OCI-M2 (cell line): ENCODE measurements at regions not wholly inside any gene's neighbourhood (a gene's known extent, or its start where the extent isn't known, plus 50 kb on each side); places are given as distances from the start of the nearest gene placed in this dataset.

Experiments used
- DNase-seq: peaks from one replicate; lab custom pipeline; 2025; ENCODE audit not compliant: unreplicated experiment; lab: John Stamatoyannopoulos, UW

DNA sequence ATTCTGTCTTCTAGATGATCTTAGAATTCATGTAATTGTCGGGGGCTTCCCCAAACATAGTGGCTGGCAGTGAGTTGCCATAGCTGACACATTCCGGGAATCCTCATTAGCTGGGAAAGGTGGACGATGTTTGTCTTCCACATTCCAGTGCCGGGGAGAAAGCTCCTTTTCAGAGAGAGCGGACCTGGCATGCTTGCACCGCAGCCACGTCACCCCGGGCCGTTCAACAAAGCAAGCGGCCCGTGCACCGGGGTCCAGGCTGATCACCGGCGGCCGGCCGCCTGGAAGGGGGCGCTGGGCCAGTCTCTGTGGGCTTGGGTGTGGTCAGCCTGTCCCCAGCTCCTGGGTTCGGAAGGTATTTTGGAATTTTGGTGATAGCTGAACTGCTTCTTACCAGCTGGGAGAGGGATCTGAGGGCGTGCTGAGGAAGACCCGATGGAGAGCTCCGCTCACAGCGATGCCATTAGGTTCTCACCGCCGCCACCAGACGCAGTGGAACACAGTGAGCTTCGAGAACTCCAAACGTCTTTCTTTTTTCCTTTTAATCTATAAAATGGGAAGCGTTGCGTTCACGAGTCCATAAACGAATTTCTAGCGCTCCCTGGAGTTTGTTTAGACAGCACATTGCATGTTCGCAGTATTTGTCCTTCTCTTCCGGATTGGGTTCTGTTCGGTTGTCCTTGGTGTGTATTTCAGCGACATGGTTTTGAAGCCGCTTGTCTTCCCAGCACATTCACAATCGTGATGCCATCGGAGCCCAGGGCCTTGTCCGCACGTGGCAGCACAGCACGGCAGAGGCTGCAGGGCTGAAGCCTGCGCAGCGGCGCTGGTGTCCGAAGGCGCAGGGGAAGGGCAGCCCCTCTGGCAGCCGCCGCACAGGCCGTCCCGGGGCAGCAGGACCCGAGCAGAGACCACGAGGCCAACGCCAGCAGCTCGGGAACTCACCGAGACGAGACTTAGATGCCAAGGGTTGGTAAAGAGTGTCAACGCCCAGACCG lies 557.6 kb downstream of the QKI start:
- no peak for DNase-seq

DNA sequence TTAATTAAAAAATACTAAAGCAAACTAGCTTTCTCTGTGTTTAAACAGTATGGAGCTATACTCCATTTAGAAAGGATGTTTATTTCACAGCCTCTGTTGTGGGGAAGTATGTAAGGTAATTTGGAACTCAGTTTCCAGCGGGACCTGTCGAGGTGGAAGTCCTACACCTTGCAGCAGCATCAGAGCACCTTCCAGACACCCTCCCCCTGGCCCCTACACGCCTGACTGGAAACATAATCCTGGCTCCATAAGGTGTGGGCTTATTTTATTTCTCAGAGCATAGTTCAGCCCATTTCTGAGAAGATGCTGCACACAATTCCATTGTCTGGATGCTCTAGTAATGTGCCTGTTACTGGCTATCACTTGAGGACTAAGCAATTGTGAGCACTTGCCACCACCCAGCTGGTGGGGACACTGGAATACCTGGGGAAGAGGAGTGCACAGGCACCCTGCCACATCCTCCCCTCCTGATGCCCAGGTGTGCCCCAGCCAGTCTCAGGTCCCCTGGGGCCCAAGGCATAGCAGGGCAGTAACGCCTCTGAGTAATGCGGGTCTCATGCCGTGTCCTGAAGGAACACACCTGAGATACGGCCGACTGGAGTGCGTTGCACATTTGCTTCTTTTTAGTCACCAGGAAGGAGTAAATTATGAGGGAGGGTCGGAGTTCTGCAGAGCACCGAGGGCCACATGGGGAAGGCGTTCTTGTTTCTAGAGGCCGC lies 556.5 kb downstream of the QKI start:
- DNase-seq: no peak

DNA sequence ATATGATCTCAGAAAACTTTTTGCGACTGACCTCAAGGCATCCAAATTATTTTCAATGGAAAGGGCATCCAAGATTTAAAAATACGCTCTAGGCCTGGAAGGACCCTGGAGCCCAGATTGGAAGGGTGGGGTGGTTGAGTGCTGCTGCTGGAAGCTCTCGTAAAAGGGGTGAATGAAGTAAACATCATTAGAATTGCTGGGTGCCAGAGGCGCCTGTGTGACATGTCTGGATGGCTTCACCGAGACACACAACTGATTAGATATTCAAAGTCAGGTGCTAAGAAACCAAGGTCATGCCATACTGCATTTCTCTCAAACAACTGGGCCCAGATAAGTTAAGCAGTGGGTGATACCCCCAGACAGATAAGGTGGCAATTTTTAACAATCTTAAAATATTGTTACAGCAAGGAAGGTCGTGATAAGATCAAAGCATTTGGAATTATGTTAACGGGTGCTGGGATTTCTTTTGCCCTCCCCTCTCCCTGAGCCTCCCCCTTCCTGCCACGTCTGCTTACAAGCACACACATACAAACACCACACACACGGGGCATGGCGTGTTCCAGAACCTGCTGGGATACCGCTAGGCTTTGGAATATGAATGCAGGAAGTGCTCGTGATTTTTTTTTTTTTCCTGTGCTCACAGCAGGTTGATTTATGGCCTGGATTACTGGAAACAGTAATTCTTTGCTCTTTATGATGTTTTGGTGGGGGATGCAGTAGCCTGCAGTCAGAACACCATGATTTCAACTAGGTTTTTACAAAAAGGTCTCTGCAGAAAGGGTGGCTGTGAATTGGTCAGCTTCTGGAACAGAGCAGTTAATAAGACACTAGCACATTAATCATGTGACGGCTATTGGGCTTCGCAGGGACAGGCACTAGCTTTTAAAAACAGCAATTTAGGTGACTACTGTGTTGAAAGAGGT lies 551.2 kb downstream of the QKI start:
- DNase-seq: no peak

DNA sequence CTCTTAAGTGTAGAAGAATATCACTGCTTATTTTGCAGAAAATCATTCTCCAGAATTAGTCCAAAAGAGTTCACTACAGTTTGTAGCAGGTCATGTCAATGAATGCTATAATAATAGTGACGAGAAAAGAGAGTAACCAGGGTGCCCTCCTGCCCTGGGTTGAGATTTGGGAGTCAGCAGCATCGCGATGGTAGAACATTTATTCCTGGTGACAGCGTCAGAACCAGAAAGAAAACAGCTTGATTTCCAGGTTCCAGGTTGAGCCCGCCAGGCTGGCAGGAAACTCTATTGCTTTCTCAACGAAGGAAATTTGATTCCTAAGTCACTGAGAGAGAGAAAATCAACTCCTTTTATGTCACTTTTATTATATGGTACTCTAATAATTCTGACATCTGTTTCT lies 550.3 kb downstream of the QKI start:
- DNase-seq: no peak

DNA sequence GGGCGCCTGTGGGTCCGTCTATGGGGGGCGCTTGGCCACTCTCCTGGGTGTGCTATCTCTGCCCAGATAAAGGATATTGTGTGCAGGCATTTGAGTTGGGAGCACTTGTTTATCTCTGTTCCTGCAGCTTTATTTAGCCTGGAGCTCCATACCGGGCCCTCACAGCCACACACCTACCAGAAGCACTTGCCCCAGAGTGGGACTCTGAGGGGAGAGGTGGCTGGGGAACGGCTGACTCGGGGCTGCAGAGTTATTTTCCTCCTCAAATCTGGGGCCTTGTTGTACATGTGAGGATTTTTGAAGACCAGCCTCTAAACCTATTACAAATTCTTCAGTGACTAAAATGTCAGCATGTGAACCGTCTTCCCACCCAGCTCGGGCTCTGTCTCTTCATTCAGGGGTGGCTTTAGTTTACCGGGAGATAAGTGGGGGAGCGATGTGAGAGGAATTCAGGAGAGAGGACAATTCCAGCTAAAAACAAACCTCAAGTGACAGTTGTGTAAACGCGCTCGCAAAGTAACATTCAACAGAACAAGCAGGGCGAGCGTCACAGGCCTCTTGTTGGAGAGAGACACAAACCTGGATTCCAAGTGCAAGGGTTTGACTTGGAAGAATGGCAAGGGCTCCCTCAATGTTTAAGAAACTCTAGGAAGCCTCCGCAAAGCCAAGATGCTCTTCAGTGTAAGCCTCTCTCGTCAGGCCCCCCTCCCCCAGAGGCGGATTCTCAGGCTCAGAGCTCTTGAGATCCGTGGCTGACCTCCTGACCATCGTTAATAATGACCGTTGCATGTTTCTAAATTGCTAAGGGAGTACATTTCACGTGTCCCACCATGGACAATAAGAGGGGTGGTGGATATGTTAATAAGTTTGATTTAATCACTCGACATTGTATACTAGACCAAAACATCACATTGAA lies 548.9 kb downstream of the QKI start:
- DNase-seq: no peak

DNA sequence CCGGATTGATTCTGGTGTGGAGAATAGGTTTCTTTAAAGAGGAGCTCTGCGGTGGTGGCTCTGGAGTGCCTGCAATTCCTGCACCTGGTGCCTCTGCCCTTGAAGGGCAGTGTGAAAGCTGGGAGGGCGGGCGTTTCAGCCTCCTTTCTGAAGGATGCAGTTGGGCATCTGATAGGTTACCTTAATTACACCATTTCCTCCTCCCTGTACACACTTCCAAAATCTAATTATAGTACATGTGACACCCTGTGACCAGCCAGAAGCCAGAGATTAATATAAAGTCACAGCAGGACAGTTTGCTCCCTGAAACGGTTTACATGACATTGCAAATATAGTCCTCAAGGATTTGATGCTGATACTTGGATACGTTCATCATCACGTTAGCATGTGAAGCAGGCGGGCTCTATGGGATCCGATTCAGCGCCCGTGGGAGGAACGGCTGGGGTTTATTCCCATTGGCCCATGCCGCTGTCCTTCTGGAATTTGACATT lies 548.2 kb downstream of the QKI start:
- DNase-seq: no peak

DNA sequence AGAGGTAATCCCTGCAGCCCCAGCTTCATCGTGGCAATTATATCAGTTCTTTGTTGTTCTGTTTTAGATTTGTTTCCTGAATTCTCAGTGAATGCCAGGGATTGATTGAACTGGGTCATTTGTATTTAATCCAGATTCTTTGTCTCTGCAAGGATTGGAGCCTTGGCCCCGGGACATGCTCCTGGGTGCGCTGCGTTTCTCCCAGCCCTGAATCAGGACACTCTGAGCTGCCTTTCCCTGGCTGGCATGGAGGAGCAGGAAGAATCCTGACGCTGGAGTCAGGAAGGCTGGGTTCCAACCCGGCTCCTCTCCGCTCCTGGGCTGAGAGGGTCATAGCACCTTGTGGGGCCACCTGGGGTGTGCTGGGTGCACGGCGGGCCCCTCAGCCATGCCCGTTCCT lies 545.6 kb downstream of the QKI start:
- no peak for DNase-seq

DNA sequence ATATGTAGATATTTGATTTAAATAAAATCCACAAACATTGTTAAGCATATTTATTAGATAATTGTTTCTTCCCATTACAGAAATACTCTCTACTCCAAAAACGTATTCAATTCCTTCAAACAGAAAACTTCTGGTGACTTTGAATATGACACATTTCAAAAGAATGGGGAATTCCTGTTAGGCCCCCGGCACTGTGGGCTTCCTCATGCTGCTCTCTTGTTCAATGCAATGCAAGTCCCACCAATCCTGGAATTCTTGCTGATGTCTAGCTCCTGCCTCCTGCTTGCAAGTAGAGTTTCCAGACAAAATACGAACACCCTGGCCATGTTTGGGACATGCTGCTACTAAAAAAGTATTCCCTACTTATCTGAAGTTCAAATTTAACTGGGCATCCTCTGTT lies 544.1 kb downstream of the QKI start:
- DNase-seq: no peak

DNA sequence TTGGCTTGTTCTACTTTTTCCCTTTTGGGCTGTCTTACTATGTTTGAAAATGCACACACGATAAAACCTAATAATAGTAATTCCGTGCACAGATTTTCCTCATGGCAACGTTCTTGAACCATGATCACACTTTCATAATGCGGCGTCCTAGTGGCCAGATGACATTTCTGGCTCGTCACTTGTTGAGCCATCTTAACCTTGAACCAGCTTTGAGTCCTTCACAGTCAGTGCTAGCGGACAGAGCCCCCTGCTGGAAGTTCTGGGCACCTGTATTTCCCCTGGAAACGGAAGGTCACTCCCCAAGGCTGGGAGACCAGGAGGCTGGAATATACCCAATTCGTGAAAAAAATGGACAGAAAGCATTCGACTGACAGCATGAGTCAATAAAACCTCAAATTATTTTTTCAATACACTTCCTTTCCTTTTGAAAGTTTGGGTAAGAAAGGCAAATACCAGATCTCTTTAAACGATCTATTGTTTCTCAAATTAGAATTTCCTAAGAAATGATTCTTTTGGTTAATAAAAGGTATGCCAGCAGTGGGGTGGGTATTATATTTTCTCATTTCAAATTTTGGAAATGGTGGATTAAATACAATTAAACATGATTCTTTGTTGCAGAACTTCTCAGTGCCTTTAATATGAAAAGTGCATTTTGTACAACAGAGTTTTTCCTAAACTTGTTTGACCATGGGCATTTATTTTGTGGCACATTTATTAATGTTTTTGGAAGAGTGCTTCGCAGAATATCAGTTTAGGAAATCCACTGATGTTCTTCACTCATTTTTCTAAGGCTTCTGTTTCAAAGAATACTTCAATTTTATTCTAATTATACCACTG lies 542.3 kb downstream of the QKI start:
- peak; percentile 26 for DNase-seq

DNA sequence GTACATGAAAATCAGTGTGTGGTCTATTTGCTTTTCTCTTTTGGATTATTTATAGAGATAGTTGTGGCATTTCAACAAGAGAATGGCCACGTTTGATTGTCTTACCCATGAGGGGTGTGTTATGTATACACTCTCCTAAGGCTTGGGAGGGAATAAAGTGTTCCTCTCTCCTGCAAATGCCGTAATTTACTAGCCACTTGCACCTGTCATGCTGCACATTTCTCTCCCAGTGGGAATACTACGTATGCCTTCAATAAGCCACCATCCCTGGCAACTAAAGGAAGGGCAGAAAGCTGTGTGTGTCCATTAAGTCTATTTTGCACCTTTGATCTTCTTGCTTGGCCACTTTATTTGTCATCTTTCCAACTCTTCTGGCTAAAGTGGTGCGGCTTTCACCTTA lies 541.2 kb downstream of the QKI start:
- DNase-seq: no peak

DNA sequence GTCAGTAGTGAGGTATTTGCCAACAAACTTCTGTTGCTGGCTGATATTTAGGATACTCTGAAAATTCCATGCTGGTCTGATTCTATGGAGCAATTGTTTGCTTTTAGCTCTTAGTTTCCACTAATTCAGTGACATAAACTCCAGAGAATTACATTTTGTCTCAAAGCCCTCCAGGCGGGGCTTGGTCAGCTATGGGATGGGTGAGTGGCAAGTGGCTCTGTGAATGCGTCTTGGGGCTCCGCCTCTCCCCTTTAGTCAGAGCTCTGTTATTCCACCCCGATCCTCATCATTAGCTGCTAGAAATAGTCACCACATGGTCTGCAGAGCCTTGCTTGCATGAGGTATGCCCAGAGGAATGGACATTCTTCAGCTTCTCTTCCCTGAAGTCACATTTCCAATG lies 540.6 kb downstream of the QKI start:
- DNase-seq: no peak

DNA sequence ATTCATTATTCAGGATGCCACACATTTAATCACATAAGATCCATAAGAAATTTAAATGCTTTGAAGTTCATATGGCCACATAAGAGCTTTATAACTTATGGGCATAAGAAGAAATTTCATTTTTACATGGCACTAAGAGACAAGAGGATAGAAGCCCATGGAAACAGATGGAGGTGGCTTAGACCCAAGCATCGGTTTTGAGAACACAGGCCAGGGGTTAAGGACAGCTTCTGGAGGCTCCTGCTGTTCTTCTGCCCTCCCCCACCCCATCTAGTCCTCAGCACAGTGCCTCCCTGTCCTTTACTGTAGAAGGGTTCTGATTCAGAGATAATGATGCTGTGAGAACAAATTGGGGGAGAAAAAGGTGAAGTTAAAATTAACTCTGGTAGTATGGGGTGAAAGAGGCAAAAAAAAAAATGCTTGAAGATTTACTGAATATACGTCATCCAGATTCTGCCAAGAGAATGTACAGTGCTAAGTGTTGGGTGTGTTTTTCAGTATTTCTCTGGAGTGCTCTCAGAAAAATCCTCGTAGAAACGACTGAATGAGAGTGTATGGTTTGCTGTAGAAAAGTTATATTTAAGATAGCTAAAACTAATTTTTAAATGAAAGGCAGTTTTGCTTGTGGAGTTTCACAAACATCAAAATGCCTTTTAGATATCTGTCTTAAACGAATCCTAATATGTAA lies 539.7 kb downstream of the QKI start:
- DNase-seq: no peak

DNA sequence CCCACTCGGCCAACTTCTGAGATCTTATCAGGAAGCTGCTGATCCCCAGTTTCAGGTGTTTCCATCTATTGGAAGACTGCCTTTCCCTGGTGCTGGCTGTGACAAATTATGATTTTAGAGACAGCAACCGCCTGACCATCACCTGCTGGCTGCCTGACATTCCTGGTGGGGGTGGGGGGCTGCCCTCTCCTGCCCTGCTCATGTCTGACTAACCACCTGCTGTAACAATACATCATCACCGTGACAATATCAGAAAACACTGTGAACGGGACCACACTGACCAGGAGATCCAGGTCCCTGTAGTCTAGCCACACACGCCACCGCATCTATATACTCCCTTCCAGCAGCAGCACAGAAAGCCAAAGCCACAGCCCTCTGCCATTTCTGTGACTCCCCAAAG lies 537.5 kb downstream of the QKI start:
- no peak for DNase-seq

DNA sequence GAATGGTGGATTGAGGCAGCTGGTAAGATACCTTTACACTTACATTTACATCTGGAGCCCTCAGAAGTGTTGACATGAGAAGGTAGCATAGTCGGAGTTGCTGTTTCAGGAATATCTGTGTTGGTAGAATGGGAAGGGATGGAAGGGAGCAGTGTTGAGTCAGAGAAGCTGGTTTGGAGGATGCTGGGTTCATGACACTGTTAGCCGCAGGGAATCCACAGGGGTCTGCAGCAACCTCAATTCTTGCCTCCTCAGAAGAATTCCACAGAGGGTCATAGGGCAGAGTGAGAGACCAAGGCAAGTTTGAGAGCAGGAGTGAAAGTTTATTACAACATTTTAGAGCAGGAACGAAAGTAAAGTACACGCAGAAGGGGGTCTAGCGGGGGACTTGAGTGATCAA lies 536.8 kb downstream of the QKI start:
- no peak for DNase-seq

DNA sequence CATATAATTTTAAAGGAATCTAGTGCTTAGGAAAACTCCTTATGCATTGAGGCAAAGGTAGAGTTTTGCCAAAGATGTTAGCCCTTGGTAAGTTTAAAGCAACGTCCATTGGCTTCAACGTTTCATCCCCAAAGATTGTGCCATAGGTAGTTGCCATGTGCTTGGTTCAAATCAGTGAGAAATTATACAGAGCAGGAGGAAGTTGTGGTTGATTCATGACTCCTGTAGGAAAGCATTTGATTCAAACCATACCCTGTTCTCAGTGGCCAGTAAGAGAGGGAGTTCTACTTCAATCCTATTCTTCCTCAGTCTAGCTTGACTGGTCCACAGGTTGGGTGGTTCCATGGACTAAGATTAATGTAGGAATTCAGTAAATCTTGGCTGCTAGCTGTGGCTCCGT lies 535.6 kb downstream of the QKI start:
- no peak for DNase-seq

DNA sequence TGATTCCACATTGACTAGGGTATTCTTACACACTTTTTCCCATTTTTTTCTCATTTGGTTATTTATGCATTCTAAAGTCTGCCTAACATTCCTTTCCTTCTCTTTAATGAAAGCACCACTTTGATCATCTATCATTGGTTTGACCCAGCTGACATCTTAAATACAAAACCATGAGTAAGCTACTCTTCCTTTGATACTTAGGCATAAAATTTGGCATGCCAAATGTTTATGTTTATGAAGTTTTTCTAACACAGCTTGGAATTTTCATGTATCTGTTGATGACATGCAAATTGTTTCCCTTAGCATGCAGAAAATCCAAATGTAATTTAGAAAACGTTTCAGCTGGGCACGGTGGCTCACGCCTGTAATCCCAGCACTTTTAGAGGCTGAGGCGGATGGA lies 534.9 kb downstream of the QKI start:
- no peak for DNase-seq

DNA sequence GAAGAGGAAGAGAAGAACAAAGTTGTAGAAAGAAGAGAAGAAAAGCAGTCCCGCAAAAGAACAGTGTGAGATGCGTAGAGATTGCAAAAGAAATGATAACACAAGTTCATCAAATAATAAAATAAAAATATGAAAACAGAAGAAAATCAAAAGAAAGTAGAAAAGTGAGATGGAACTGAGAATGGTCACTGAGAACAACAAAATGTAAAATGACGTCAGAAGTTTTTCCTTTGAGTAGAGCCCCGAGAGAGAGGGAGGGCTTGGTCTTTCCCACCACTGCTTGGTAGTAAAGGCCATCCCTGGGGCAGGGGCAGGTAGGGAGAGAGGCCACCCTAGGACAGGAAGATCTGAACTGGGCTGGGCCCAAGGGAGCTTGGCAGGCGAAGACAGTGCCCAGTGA lies 533.7 kb downstream of the QKI start:
- no peak for DNase-seq

DNA sequence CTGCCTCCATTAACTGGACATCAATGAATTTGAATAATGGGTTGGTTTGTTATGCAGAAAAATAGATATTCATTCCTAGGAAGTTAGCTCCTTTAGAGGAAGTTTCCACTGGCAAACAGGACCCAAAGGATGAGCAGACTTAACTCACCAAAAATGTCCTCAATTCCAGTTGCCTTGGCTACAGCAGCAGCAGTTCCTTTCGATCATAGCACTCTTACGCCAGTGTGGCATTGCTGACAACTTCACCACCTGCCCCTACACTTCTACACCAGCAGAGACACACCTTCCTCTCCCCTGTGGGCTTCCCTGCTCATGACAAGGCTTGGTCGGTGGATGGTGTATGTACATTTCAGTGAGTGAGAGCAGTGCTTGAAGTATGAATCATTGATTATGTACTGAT lies 532.8 kb downstream of the QKI start:
- no peak for DNase-seq

DNA sequence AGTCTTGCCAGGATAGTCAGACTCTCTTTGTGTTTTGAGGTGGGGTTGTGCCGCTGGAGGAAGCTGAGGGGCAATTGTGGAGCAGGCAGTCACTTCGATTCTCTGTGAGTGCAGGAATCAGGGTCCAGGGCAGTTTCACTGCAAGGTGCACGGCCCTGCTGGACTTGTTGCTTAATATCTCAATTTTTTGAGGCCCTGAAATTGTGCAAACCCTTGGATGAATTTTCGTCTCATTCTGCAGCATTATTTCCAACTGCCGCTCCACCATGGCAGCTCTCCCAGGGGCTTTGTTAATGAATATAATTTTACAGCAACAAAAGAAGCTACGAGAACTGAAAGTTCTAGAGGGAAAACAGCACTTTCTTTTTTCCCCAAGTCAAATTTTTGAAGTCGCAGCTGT lies 531.9 kb downstream of the QKI start:
- no peak for DNase-seq
